ENCODE measurements at regions not wholly inside any gene's neighbourhood (a gene's known extent, or its start where the extent isn't known, plus 50 kb on each side); places are given as distances from the start of the nearest gene placed in this dataset.

GRCh38 chr1:38392861-38393260 lies 346.3 kb upstream of the POU3F1 start:
- no peak for TF ChIP-seq RAD21 (CRISPR knock-in tag; conservative IDR thresholded peaks at IDR 0.05 in 1 of 2, IDR thresholded peaks at IDR 0.05 in 1 of 2)
- no peak for TF ChIP-seq SRF (CRISPR knock-in tag; IDR thresholded peaks at IDR 0.05)
- no peak for TF ChIP-seq ZFP1 (CRISPR knock-in tag; IDR thresholded peaks at IDR 0.05)

All from K562 (cell line).